ENCODE measurements at regions not wholly inside any gene's neighbourhood (a gene's known extent, or its start where the extent isn't known, plus 50 kb on each side); places are given as distances from the start of the nearest gene placed in this dataset.

GRCh38 chr7:91771394-91771793 lies 109.1 kb downstream of the MTERF1 start:
- H3K4me3 ChIP-seq (ENCODE audit: low read depth, low read length), result no peak overlapping the region
- TF ChIP-seq CTCF (IDR thresholded peaks at IDR 0.05; ENCODE audit: borderline replicate concordance, insufficient read depth, low read depth, low read length), result no peak

- TF ChIP-seq CTCF (IDR thresholded peaks at IDR 0.05; ENCODE audit: borderline replicate concordance, insufficient read depth, low read depth, low read length), result no peak
- H3K4me3 ChIP-seq (ENCODE audit: low read depth, low read length), result no peak overlapping the region
These were observed 108.3 kb downstream of the MTERF1 start for GRCh38 chr7:91771921-91772815.

GRCh38 chr7:91776171-91776570 lies 104.3 kb downstream of the MTERF1 start:
- no peak for TF ChIP-seq CTCF (IDR thresholded peaks at IDR 0.05; ENCODE audit: borderline replicate concordance, insufficient read depth, low read depth, low read length)

GRCh38 chr7:91777522-91777921 lies 103.0 kb downstream of the MTERF1 start:
- no peak for TF ChIP-seq CTCF (IDR thresholded peaks at IDR 0.05; ENCODE audit: borderline replicate concordance, insufficient read depth, low read depth, low read length)
- no peak overlapping the region for H3K4me3 ChIP-seq (ENCODE audit: low read depth, low read length)

More at GRCh38 chr7:91776171-91776570, 104.3 kb downstream of the MTERF1 start:
- no peak overlapping the region for H3K4me3 ChIP-seq (ENCODE audit: low read depth, low read length)

- no peak for TF ChIP-seq CTCF (IDR thresholded peaks at IDR 0.05; ENCODE audit: borderline replicate concordance, insufficient read depth, low read depth, low read length)
- no peak overlapping the region for H3K4me3 ChIP-seq (ENCODE audit: low read depth, low read length)
These were observed 102.1 kb downstream of the MTERF1 start for GRCh38 chr7:91778416-91778815.

GRCh38 chr7:91780521-91780920 lies 100.0 kb downstream of the MTERF1 start:
- no peak for TF ChIP-seq CTCF (IDR thresholded peaks at IDR 0.05; ENCODE audit: borderline replicate concordance, insufficient read depth, low read depth, low read length)
- no peak overlapping the region for H3K4me3 ChIP-seq (ENCODE audit: low read depth, low read length)

GRCh38 chr7:91784469-91784868 lies 96.0 kb downstream of the MTERF1 start:
- no peak for TF ChIP-seq CTCF (IDR thresholded peaks at IDR 0.05; ENCODE audit: borderline replicate concordance, insufficient read depth, low read depth, low read length)
- H3K4me3 ChIP-seq (ENCODE audit: low read depth, low read length), result no peak overlapping the region
